ENCODE measurements at regions not wholly inside any gene's neighbourhood (a gene's known extent, or its start where the extent isn't known, plus 50 kb on each side); places are given as distances from the start of the nearest gene placed in this dataset.

- H2AFZ ChIP-seq = no peak overlapping the region
- no peak overlapping the region for H3K4me3 ChIP-seq
- no peaks in the 10 kb centered on the region for H3K79me2 ChIP-seq (ENCODE audit: low read depth)
- no peak for DNase-seq
- intact Hi-C loops (cut with micrococcal nuclease; ENCODE audit: unreplicated experiment) = no loop called here
- no TSS peak for BruUV-seq (replicated peaks)
- ChIA-PET CTCF (no interaction called here), POLR2A (ENCODE audit: unreplicated experiment) (no interaction called here)
- TF ChIP-seq CTCF (conservative IDR thresholded peaks at IDR 0.05) (no peak), EZH2 (IDR thresholded peaks at IDR 0.05; ENCODE audit: low read depth) (no peak)
- no peaks in the 10 kb centered on the region for H3K4me1 ChIP-seq (replicated peaks; ENCODE audit: insufficient read depth)
- H3K4me2 ChIP-seq = no peak overlapping the region
- H3K27ac ChIP-seq = no peak overlapping the region
- H3K9me3 ChIP-seq (ENCODE audit: insufficient read depth, low read depth) = no peaks in the 10 kb centered on the region
- H3K36me3 ChIP-seq (ENCODE audit: low read depth) = no peaks in the 10 kb centered on the region
- H3F3A ChIP-seq (ENCODE audit: insufficient read depth, low read depth) = no peaks in the 10 kb centered on the region
- no peaks in the 10 kb centered on the region for H4K20me1 ChIP-seq (ENCODE audit: insufficient read depth)
- H3K27me3 ChIP-seq (ENCODE audit: insufficient read depth, low read depth) = no peaks in the 10 kb centered on the region
- H3K9me2 ChIP-seq (ENCODE audit: insufficient read depth) = no peaks in the 10 kb centered on the region
These were observed 349.8 kb upstream of the PABPC4L start for GRCh38 chr4:134551348-134551747.

GRCh38 chr4:134548052-134548628 is 346.6 kb upstream of the PABPC4L start:
- POLR2A ChIA-PET (ENCODE audit: unreplicated experiment) = no interaction called here
- intact Hi-C loops (cut with micrococcal nuclease; ENCODE audit: unreplicated experiment) = no loop called here
- Histone ChIP-seq H3K4me1 (replicated peaks; ENCODE audit: insufficient read depth) (no peaks in the 10 kb centered on the region), H3K36me3 (ENCODE audit: low read depth) (no peaks in the 10 kb centered on the region), H3K9me2 (ENCODE audit: insufficient read depth) (no peaks in the 10 kb centered on the region), H3K79me2 (ENCODE audit: low read depth) (no peaks in the 10 kb centered on the region), H3K9me3 (ENCODE audit: insufficient read depth, low read depth) (no peaks in the 10 kb centered on the region), H3K27ac (no peak overlapping the region), H3K4me3 (no peak overlapping the region), H2AFZ (no peak overlapping the region), H3K27me3 (ENCODE audit: insufficient read depth, low read depth) (no peaks in the 10 kb centered on the region), H3K4me2 (no peak overlapping the region), H4K20me1 (ENCODE audit: insufficient read depth) (no peaks in the 10 kb centered on the region), H3F3A (ENCODE audit: insufficient read depth, low read depth) (no peaks in the 10 kb centered on the region)
- no peak for TF ChIP-seq EZH2 (IDR thresholded peaks at IDR 0.05; ENCODE audit: low read depth)
- TF ChIP-seq CTCF (conservative IDR thresholded peaks at IDR 0.05) = no peak
- no TSS peak for BruUV-seq (replicated peaks)
- no peak for DNase-seq
- CTCF ChIA-PET = no interaction called here

- no peaks in the 10 kb centered on the region for H3K9me2 ChIP-seq (ENCODE audit: insufficient read depth)
- no peak overlapping the region for H3K27ac ChIP-seq
- no peaks in the 10 kb centered on the region for H3K9me3 ChIP-seq (ENCODE audit: insufficient read depth, low read depth)
- H3K4me3 ChIP-seq = no peak overlapping the region
- no peaks in the 10 kb centered on the region for H3K27me3 ChIP-seq (ENCODE audit: insufficient read depth, low read depth)
- TF ChIP-seq EZH2 (IDR thresholded peaks at IDR 0.05; ENCODE audit: low read depth) = no peak
- no peak for TF ChIP-seq CTCF (conservative IDR thresholded peaks at IDR 0.05)
- H2AFZ ChIP-seq = no peak overlapping the region
- ChIA-PET CTCF (no interaction called here), POLR2A (ENCODE audit: unreplicated experiment) (no interaction called here)
- H3K36me3 ChIP-seq (ENCODE audit: low read depth) = no peaks in the 10 kb centered on the region
- intact Hi-C loops (cut with micrococcal nuclease; ENCODE audit: unreplicated experiment) = no loop called here
- H3K79me2 ChIP-seq (ENCODE audit: low read depth) = no peaks in the 10 kb centered on the region
- no peaks in the 10 kb centered on the region for H3K4me1 ChIP-seq (replicated peaks; ENCODE audit: insufficient read depth)
- BruUV-seq (replicated peaks) = no TSS peak
- DNase-seq = no peak
- no peak overlapping the region for H3K4me2 ChIP-seq
- H4K20me1 ChIP-seq (ENCODE audit: insufficient read depth) = no peaks in the 10 kb centered on the region
- H3F3A ChIP-seq (ENCODE audit: insufficient read depth, low read depth) = no peaks in the 10 kb centered on the region
These were observed 344.7 kb upstream of the PABPC4L start for GRCh38 chr4:134546279-134546678.
